Activated CD8-positive, alpha-beta T cell treated with anti-CD3 and anti-CD28 coated beads for 36 hours (primary cell): ENCODE measurements at regions not wholly inside any gene's neighbourhood (a gene's known extent, or its start where the extent isn't known, plus 50 kb on each side); places are given as distances from the start of the nearest gene placed in this dataset.

Experiments used
- ATAC-seq: fragments of 200-7000 bp; cut with Tn5 transposase; one replicate; pipeline ENCODE4 v1.10.0; 2021; ENCODE audit warnings: mild to moderate bottlenecking, moderate library complexity
- CTCF ChIA-PET: fragments of 350-600 bp; sonication (Branson Sonifier 250); formaldehyde crosslinking; loops from one replicate; lab custom pipeline; 2021; ENCODE audit warnings: antibody characterized with exemption; lab: Charles Lee
- POLR2A ChIA-PET: fragments of 350-600 bp; sonication (Branson Sonifier 250); formaldehyde crosslinking; loops from one replicate; lab custom pipeline; 2021; ENCODE audit warnings: antibody characterized with exemption; lab: Charles Lee
- DNase-seq: peaks from one replicate; pipeline ENCODE4 v3.0.0-alpha.2; 2020
- H3K27ac Mint-ChIP-seq: one replicate; pipeline ENCODE4 v1.8.0; 2021; ENCODE audit warnings: mild to moderate bottlenecking, mixed read lengths
- H3K27me3 Mint-ChIP-seq: one replicate; pipeline ENCODE4 v1.8.0; 2021; ENCODE audit warnings: mixed read lengths
- H3K36me3 Mint-ChIP-seq: one replicate; pipeline ENCODE4 v1.8.0; 2021; ENCODE audit warnings: low read depth, mixed read lengths
- H3K4me1 Mint-ChIP-seq: one replicate; pipeline ENCODE4 v1.8.0; 2021; ENCODE audit warnings: low read depth, mixed read lengths
- H3K4me3 Mint-ChIP-seq: one replicate; pipeline ENCODE4 v1.8.0; 2021; ENCODE audit warnings: mild to moderate bottlenecking, moderate library complexity, mixed read lengths
- H3K9me3 Mint-ChIP-seq: one replicate; pipeline ENCODE4 v1.8.0; 2021; ENCODE audit warnings: mixed read lengths
- intact Hi-C: fragments of 100-400 bp; cut with micrococcal nuclease; formaldehyde crosslinking; loops from one replicate; pipeline ENCODE4 v1.10.0; 2022
- TF ChIP-seq, protein P1 (sequence below): fragments of 200-600 bp; IDR thresholded peaks from one replicate; pipeline ENCODE4 v1.8.0; 2022; ENCODE audit warnings: antibody characterized with exemption, mild to moderate bottlenecking

DNA sequence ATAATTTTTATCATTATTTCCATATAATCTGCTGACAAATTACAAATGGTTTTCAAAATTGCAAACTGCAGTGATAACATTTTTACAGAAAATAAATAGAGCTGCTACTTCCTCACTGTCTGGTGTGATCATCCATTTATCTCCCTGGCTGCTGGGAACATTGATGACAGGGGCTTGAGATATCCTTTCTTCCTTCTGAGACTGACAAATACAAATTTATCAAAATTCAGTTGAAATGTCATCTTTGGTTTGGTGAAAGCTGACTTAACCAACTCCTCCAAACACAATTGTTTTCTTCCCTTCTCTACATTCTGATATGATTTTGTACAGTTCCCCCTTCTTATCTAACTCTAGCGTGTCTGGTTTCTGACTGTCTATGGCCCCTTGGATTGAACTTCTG is 611.8 kb upstream of the KLF4 start:
- H3K9me3 Mint-ChIP-seq = no peaks in the 10 kb centered on the region
- TF ChIP-seq, protein P1, sequence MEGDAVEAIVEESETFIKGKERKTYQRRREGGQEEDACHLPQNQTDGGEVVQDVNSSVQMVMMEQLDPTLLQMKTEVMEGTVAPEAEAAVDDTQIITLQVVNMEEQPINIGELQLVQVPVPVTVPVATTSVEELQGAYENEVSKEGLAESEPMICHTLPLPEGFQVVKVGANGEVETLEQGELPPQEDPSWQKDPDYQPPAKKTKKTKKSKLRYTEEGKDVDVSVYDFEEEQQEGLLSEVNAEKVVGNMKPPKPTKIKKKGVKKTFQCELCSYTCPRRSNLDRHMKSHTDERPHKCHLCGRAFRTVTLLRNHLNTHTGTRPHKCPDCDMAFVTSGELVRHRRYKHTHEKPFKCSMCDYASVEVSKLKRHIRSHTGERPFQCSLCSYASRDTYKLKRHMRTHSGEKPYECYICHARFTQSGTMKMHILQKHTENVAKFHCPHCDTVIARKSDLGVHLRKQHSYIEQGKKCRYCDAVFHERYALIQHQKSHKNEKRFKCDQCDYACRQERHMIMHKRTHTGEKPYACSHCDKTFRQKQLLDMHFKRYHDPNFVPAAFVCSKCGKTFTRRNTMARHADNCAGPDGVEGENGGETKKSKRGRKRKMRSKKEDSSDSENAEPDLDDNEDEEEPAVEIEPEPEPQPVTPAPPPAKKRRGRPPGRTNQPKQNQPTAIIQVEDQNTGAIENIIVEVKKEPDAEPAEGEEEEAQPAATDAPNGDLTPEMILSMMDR = no peak
- DNase-seq = no peak
- ChIA-PET POLR2A (no interaction called here), CTCF (no interaction called here)
- peaks cover 1% of the 10 kb centered on the region for H3K27me3 Mint-ChIP-seq
- no peaks in the 10 kb centered on the region for H3K4me1 Mint-ChIP-seq
- no peak overlapping the region for H3K27ac Mint-ChIP-seq
- intact Hi-C loops = no loop called here
- no peaks in the 10 kb centered on the region for H3K36me3 Mint-ChIP-seq
- no peak for ATAC-seq
- no peak overlapping the region for H3K4me3 Mint-ChIP-seq

DNA sequence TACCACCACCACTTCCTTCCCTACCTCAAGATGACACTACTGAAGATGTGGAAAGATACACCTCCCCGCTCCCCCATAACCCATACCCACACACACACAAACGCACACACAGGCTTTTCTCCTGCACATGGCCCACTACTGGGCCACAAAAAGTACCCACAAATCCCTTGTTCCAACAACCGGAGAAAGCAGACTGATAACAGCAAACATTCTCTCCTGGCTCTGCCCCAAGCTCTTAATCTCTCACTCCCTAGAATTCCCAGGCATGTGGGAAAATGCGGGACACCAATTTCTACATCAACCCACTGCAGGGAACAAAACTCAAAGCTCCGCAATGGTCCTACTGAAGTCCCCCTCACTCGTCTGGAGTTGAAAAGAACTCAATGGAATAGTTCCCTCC is 611.0 kb upstream of the KLF4 start:
- H3K4me3 Mint-ChIP-seq = no peak overlapping the region
- ChIA-PET CTCF (no interaction called here), POLR2A (no interaction called here)

DNA sequence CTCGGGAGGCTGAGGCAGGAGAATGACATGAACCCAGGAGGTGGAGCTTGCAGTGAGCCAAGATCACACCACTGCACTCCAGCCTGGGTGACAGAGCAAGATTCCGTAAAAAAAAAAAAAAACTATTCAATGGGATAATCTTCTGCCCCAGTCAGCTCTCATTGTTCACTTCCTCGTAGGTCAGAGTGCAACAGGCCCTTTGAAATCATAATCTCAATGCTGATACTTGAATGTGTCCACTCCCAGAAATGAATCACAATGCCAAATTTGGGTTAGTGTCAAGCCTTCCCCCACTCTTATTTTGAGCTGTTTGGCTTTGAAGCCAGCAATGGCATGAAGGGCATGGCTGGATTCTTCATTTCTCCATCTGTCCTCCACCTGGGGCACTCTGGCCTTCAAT is 610.3 kb upstream of the KLF4 start:
- ChIA-PET CTCF (no interaction called here), POLR2A (interaction anchor here (1.2 kb wide), 1 partner anchor 29 kb away, joined by 4 read pairs; no protein-coding TSS in a partner anchor)
- peaks cover 1% of the 10 kb centered on the region for H3K27me3 Mint-ChIP-seq
- no peaks in the 10 kb centered on the region for H3K4me1 Mint-ChIP-seq
- intact Hi-C loops = no loop called here
- ATAC-seq = no peak
- H3K4me3 Mint-ChIP-seq = no peak overlapping the region
- no peak for DNase-seq
- no peaks in the 10 kb centered on the region for H3K36me3 Mint-ChIP-seq
- no peaks in the 10 kb centered on the region for H3K9me3 Mint-ChIP-seq
- TF ChIP-seq, protein P1 = no peak
- H3K27ac Mint-ChIP-seq = no peak overlapping the region

More for the DNA sequence above, 611.0 kb upstream of the KLF4 start:
- ATAC-seq = no peak
- Mint-ChIP-seq H3K27me3 (peaks cover 1% of the 10 kb centered on the region), H3K9me3 (no peaks in the 10 kb centered on the region), H3K27ac (no peak overlapping the region), H3K4me1 (no peaks in the 10 kb centered on the region), H3K36me3 (no peaks in the 10 kb centered on the region)
- TF ChIP-seq, protein P1 = no peak
- no peak for DNase-seq
- intact Hi-C loops = no loop called here

DNA sequence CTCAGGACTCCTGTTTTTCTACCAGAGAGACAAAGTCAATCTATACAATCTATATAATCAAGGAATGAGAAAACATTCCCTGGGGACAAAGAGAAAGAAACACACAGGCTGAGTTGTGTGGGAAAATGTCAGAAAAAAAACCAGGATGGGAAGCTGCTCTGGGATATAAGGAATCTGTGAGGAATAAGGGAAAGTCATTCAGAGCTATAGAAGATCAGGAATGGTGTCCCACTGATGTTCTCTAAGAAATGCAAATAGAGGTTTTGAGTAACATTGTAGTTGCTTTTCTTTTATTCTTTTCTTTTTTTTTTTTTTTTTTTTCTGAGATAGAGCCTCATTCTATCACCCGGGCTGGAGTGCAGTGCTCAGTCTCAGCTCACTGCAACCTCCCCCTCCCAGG is 605.9 kb upstream of the KLF4 start:
- Mint-ChIP-seq H3K36me3 (no peaks in the 10 kb centered on the region), H3K27me3 (no peaks in the 10 kb centered on the region), H3K9me3 (no peaks in the 10 kb centered on the region), H3K4me3 (no peak overlapping the region), H3K4me1 (no peaks in the 10 kb centered on the region), H3K27ac (no peak overlapping the region)
- ChIA-PET CTCF (no interaction called here), POLR2A (no interaction called here)
- ATAC-seq = no peak
- intact Hi-C loops = no loop called here
- DNase-seq = no peak
- TF ChIP-seq, protein P1 = no peak

DNA sequence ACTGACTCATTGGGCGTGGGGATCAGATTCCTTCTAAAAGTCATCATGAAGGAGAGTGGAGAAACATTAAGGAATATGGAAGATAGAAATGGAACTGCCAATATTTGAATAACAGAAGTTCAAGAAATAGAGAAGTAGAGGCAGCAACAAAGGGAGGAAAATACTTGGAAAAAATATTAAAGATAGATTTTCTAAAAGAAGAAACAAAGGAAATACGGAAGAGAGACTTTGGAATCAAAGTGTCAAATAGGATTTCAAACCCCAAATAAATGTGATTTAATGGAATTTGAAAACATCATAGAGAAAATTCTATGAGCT is 605.1 kb upstream of the KLF4 start:
- Mint-ChIP-seq H3K9me3 (no peaks in the 10 kb centered on the region), H3K36me3 (no peaks in the 10 kb centered on the region), H3K4me1 (no peaks in the 10 kb centered on the region), H3K4me3 (no peak overlapping the region), H3K27ac (no peak overlapping the region), H3K27me3 (no peaks in the 10 kb centered on the region)
- DNase-seq (no peak), ATAC-seq (no peak)
- ChIA-PET CTCF (no interaction called here), POLR2A (no interaction called here)
- intact Hi-C loops = no loop called here
- TF ChIP-seq, protein P1 = no peak
